ENCODE measurements at regions not wholly inside any gene's neighbourhood (a gene's known extent, or its start where the extent isn't known, plus 50 kb on each side); places are given as distances from the start of the nearest gene placed in this dataset.

DNA sequence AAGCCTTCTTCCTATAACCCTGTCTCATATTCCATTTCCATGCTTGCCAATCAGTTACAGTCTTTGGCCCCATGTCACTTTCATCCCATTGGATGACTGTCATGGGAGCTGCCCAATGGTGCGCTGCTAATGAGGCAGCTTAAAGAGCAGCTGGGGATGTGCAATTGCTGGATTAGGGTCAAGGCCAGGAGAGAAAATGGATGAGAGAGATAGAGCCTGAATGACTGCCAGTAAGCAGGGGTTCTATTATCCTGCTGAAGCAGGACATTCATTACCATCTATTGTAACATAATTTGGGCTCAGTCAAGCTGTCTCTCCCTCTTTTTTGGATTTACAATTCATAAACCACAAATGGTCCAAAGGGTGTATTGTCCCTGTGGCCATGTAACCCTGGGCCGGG is 909.0 kb downstream of the CENPC start:
- Histone ChIP-seq H3K4me3 (ENCODE audit: low read depth in 2 of 2, low read length in 2 of 2) (no peak overlapping the region), H3K4me1 (ENCODE audit: control insufficient read depth, insufficient read depth, low read length) (no peaks in the 10 kb centered on the region), H3K27ac (ENCODE audit: low read length) (no peak overlapping the region), H3K27me3 (ENCODE audit: control insufficient read depth, insufficient read depth, low read length) (no peaks in the 10 kb centered on the region), H3K36me3 (ENCODE audit: control insufficient read depth, insufficient read depth, low read length) (no peaks in the 10 kb centered on the region), H3K9me3 (ENCODE audit: control insufficient read depth, insufficient read depth, low read depth, low read length) (no peaks in the 10 kb centered on the region)
- ChIA-PET CTCF (no interaction called here), POLR2A (no interaction called here)
- ATAC-seq = no peak
- intact Hi-C loops (cut with micrococcal nuclease; ENCODE audit: unreplicated experiment) = no loop called here
- in situ Hi-C loops (cut with HindIII; ENCODE audit: low pct_unique_long_range_greater_than_20kb, low sequenced_read_pairs) = no loop called here
- TF ChIP-seq, protein P1, sequence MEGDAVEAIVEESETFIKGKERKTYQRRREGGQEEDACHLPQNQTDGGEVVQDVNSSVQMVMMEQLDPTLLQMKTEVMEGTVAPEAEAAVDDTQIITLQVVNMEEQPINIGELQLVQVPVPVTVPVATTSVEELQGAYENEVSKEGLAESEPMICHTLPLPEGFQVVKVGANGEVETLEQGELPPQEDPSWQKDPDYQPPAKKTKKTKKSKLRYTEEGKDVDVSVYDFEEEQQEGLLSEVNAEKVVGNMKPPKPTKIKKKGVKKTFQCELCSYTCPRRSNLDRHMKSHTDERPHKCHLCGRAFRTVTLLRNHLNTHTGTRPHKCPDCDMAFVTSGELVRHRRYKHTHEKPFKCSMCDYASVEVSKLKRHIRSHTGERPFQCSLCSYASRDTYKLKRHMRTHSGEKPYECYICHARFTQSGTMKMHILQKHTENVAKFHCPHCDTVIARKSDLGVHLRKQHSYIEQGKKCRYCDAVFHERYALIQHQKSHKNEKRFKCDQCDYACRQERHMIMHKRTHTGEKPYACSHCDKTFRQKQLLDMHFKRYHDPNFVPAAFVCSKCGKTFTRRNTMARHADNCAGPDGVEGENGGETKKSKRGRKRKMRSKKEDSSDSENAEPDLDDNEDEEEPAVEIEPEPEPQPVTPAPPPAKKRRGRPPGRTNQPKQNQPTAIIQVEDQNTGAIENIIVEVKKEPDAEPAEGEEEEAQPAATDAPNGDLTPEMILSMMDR (IDR thresholded peaks at IDR 0.05) = no peak
- TF ChIP-seq POLR2AphosphoS5 (IDR thresholded peaks at IDR 0.05; ENCODE audit: low read depth, low read length) (no peak), SIN3A (IDR thresholded peaks at IDR 0.05; ENCODE audit: borderline replicate concordance, insufficient read depth, low read depth, low read length) (no peak)
- no peak for DNase-seq (ENCODE audit: low read depth, low spot score)
- no TSS peak for BruUV-seq (replicated peaks)

DNA sequence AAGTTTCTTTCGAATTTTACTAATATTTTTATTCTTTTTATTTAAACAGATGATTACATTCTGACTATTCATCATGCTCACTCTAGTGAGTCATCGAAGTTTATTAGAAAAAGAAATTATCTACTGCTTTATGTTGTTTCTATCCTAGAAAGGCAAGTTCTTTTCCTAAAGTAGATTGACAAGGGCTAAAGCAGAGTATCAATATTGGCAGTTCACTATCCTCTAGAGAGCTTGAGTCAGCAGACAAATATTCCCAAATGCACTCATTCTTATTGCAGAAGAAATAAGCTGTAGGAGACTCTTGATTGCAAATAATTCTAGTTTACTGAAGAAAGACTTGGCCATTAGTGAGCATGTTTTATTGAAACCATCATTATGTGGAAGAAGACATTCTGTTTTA is 911.8 kb downstream of the CENPC start:
- Histone ChIP-seq H3K4me1 (ENCODE audit: control insufficient read depth, insufficient read depth, low read length) (no peaks in the 10 kb centered on the region), H3K4me3 (ENCODE audit: low read depth in 2 of 2, low read length in 2 of 2) (no peak overlapping the region), H3K27ac (ENCODE audit: low read length) (no peak overlapping the region), H3K36me3 (ENCODE audit: control insufficient read depth, insufficient read depth, low read length) (no peaks in the 10 kb centered on the region), H3K27me3 (ENCODE audit: control insufficient read depth, insufficient read depth, low read length) (no peaks in the 10 kb centered on the region), H3K9me3 (ENCODE audit: control insufficient read depth, insufficient read depth, low read depth, low read length) (no peaks in the 10 kb centered on the region)
- ChIA-PET CTCF (no interaction called here), POLR2A (no interaction called here)
- intact Hi-C loops (cut with micrococcal nuclease; ENCODE audit: unreplicated experiment) = no loop called here
- BruUV-seq (replicated peaks) = no TSS peak
- ATAC-seq (no peak), DNase-seq (ENCODE audit: low read depth, low spot score) (no peak)
- TF ChIP-seq SIN3A (IDR thresholded peaks at IDR 0.05; ENCODE audit: borderline replicate concordance, insufficient read depth, low read depth, low read length) = no peak
- TF ChIP-seq, protein P2, sequence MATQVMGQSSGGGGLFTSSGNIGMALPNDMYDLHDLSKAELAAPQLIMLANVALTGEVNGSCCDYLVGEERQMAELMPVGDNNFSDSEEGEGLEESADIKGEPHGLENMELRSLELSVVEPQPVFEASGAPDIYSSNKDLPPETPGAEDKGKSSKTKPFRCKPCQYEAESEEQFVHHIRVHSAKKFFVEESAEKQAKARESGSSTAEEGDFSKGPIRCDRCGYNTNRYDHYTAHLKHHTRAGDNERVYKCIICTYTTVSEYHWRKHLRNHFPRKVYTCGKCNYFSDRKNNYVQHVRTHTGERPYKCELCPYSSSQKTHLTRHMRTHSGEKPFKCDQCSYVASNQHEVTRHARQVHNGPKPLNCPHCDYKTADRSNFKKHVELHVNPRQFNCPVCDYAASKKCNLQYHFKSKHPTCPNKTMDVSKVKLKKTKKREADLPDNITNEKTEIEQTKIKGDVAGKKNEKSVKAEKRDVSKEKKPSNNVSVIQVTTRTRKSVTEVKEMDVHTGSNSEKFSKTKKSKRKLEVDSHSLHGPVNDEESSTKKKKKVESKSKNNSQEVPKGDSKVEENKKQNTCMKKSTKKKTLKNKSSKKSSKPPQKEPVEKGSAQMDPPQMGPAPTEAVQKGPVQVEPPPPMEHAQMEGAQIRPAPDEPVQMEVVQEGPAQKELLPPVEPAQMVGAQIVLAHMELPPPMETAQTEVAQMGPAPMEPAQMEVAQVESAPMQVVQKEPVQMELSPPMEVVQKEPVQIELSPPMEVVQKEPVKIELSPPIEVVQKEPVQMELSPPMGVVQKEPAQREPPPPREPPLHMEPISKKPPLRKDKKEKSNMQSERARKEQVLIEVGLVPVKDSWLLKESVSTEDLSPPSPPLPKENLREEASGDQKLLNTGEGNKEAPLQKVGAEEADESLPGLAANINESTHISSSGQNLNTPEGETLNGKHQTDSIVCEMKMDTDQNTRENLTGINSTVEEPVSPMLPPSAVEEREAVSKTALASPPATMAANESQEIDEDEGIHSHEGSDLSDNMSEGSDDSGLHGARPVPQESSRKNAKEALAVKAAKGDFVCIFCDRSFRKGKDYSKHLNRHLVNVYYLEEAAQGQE (IDR thresholded peaks at IDR 0.05; ENCODE audit: insufficient read depth in 1 of 2, low read depth in 2 of 2, low read length in 1 of 2) = no peak
- TF ChIP-seq, protein P1 (IDR thresholded peaks at IDR 0.05) = no peak
- TF ChIP-seq POLR2AphosphoS5 (IDR thresholded peaks at IDR 0.05; ENCODE audit: low read depth, low read length) = no peak
- no peak for TF ChIP-seq TCF7L2 (IDR thresholded peaks at IDR 0.05; ENCODE audit: low read depth, low read length)
- in situ Hi-C loops (cut with HindIII; ENCODE audit: low pct_unique_long_range_greater_than_20kb, low sequenced_read_pairs) = no loop called here

DNA sequence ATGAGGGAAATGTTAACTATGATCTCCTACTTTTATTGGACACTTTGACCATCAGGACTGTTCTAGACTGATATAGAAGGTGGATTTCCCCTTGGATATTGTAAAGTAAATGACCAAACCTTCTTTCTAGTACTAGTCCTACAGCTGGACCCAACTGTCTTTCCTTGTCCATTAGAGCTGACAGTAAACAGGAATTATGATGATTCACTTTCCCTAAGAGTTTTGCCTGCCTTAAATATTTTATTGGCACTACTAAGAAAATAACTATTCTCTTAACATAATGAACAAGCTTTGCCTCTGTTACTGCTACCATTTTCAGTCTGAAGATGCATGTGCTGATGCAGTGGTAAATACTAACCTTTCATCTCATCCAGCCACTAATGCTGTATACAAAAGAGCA is 915.4 kb downstream of the CENPC start:
- no peak for ATAC-seq

More for the DNA sequence above, 915.4 kb downstream of the CENPC start:
- POLR2A ChIA-PET = no interaction called here
- in situ Hi-C loops (cut with HindIII; ENCODE audit: low pct_unique_long_range_greater_than_20kb, low sequenced_read_pairs) = no loop called here
- no peak for DNase-seq (ENCODE audit: low read depth, low spot score)
- H3K4me1 ChIP-seq (ENCODE audit: control insufficient read depth, insufficient read depth, low read length) = no peaks in the 10 kb centered on the region
- BruUV-seq (replicated peaks) = no TSS peak
- no peak overlapping the region for H3K4me3 ChIP-seq (ENCODE audit: low read depth in 2 of 2, low read length in 2 of 2)
- no peak overlapping the region for H3K27ac ChIP-seq (ENCODE audit: low read length)
- CTCF ChIA-PET = no interaction called here
- no peak for TF ChIP-seq TCF7L2 (IDR thresholded peaks at IDR 0.05; ENCODE audit: low read depth, low read length)
- TF ChIP-seq POLR2AphosphoS5 (IDR thresholded peaks at IDR 0.05; ENCODE audit: low read depth, low read length) = no peak
- no peaks in the 10 kb centered on the region for H3K27me3 ChIP-seq (ENCODE audit: control insufficient read depth, insufficient read depth, low read length)
- intact Hi-C loops (cut with micrococcal nuclease; ENCODE audit: unreplicated experiment) = no loop called here
- H3K9me3 ChIP-seq (ENCODE audit: control insufficient read depth, insufficient read depth, low read depth, low read length) = no peaks in the 10 kb centered on the region
- H3K36me3 ChIP-seq (ENCODE audit: control insufficient read depth, insufficient read depth, low read length) = no peaks in the 10 kb centered on the region

All from Panc1 (cell line).